ENCODE measurements at regions not wholly inside any gene's neighbourhood (a gene's known extent, or its start where the extent isn't known, plus 50 kb on each side); places are given as distances from the start of the nearest gene placed in this dataset.

DNA sequence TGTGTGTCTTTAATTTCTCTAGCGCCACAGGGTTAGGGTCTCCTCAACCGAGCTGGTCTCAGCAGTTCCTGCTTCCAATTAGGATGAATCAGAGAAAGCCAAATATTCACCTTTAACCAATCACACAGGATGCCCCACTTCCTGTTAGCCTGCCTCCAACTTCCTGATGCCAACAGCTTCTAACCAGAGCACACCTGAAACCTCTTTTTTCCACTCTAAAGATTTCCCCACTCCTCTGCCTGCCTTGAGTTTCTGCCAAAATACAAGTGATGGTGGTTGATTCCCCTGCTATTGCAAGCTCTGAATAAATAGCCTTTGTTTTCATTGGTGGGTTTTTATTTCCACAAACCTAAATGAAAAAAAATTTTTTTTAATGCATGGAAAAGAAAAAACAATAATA is 144.7 kb upstream of the UST start:
- no peak overlapping the region for H3K27ac ChIP-seq (replicated peaks)
- DNase-seq (ENCODE audit: low read depth in 1 of 2, low spot score in 1 of 2): no peak
- TF ChIP-seq SPI1 (IDR thresholded peaks at IDR 0.05; ENCODE audit: borderline replicate concordance, low read depth): no peak
- TF ChIP-seq, protein P1, sequence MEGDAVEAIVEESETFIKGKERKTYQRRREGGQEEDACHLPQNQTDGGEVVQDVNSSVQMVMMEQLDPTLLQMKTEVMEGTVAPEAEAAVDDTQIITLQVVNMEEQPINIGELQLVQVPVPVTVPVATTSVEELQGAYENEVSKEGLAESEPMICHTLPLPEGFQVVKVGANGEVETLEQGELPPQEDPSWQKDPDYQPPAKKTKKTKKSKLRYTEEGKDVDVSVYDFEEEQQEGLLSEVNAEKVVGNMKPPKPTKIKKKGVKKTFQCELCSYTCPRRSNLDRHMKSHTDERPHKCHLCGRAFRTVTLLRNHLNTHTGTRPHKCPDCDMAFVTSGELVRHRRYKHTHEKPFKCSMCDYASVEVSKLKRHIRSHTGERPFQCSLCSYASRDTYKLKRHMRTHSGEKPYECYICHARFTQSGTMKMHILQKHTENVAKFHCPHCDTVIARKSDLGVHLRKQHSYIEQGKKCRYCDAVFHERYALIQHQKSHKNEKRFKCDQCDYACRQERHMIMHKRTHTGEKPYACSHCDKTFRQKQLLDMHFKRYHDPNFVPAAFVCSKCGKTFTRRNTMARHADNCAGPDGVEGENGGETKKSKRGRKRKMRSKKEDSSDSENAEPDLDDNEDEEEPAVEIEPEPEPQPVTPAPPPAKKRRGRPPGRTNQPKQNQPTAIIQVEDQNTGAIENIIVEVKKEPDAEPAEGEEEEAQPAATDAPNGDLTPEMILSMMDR (IDR thresholded peaks at IDR 0.05; ENCODE audit: insufficient read depth, low read length): no peak
- TF ChIP-seq POLR2AphosphoS5 (IDR thresholded peaks at IDR 0.05; ENCODE audit: low read depth): no peak
- TF ChIP-seq GABPA (IDR thresholded peaks at IDR 0.05; ENCODE audit: low read depth): no peak
- TF ChIP-seq, protein P2, sequence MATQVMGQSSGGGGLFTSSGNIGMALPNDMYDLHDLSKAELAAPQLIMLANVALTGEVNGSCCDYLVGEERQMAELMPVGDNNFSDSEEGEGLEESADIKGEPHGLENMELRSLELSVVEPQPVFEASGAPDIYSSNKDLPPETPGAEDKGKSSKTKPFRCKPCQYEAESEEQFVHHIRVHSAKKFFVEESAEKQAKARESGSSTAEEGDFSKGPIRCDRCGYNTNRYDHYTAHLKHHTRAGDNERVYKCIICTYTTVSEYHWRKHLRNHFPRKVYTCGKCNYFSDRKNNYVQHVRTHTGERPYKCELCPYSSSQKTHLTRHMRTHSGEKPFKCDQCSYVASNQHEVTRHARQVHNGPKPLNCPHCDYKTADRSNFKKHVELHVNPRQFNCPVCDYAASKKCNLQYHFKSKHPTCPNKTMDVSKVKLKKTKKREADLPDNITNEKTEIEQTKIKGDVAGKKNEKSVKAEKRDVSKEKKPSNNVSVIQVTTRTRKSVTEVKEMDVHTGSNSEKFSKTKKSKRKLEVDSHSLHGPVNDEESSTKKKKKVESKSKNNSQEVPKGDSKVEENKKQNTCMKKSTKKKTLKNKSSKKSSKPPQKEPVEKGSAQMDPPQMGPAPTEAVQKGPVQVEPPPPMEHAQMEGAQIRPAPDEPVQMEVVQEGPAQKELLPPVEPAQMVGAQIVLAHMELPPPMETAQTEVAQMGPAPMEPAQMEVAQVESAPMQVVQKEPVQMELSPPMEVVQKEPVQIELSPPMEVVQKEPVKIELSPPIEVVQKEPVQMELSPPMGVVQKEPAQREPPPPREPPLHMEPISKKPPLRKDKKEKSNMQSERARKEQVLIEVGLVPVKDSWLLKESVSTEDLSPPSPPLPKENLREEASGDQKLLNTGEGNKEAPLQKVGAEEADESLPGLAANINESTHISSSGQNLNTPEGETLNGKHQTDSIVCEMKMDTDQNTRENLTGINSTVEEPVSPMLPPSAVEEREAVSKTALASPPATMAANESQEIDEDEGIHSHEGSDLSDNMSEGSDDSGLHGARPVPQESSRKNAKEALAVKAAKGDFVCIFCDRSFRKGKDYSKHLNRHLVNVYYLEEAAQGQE (IDR thresholded peaks at IDR 0.05; ENCODE audit: insufficient replicate concordance, low read depth): no peak
- H3K4me3 ChIP-seq (replicated peaks; ENCODE audit: insufficient read depth, low read length): no peak overlapping the region
- H3K27me3 ChIP-seq (ENCODE audit: insufficient read depth, poor library complexity, severe bottlenecking): peaks cover 3% of the 10 kb centered on the region

DNA sequence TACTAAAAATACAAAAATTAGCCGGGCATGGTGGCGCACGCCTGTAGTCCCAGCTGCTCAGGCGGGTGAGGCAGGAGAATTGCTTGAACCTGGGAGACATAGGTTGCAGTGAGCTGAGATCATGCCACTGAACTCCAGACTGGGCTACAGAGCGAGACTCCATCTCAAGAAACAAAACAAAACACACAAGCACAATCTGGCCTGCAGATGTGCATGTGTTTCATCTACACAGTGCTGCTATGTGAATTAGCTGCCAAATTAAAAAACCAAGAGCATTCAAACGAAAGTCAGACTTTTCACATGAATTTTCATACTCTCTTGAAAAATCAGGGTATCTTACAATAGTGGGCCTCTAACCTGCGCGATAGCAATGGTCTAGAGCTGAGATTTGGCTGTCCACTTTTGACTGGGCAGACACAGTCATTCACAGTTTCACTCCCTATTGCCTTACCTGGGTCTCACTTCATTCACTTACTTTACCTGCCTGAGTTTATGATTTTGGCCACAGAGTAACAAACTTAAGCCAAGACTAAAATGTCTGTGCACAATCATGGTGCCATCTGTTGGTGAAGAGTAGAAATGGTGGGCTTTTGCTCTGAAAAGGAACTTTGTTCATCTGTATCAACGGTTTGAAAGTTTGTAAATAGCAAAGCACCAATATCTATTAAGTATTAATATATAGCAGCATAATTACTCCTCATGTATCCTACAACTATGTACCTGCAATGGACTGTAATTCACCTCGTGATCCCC is 138.5 kb upstream of the UST start:
- DNase-seq (ENCODE audit: low read depth in 1 of 2, low spot score in 1 of 2): no peak

DNA sequence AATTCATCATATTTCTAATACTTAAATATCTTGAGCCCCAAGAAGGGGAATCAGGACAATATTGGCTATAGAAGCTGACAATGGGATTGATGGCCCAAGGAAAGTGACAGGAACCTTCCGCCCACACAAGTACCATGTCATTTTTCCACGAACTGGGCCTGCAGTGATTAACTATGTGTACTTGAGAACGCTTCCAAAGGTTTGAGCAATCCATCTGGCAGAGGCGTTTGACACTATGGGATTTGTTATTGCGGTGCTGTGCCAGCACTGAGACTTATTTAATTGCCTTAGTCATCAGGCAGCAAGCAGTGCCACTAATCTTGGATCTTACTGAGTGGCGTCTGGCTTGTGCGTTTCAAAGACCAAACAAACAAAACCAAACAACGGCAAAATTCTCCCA is 135.6 kb upstream of the UST start:
- no peak overlapping the region for H3K27ac ChIP-seq (replicated peaks)
- no peak overlapping the region for H3K4me3 ChIP-seq (replicated peaks; ENCODE audit: insufficient read depth, low read length)
- TF ChIP-seq, protein P2 (IDR thresholded peaks at IDR 0.05; ENCODE audit: insufficient replicate concordance, low read depth): no peak
- TF ChIP-seq SPI1 (IDR thresholded peaks at IDR 0.05; ENCODE audit: borderline replicate concordance, low read depth) (no peak), GABPA (IDR thresholded peaks at IDR 0.05; ENCODE audit: low read depth) (no peak), POLR2AphosphoS5 (IDR thresholded peaks at IDR 0.05; ENCODE audit: low read depth) (no peak)
- TF ChIP-seq, protein P1 (IDR thresholded peaks at IDR 0.05; ENCODE audit: insufficient read depth, low read length): no peak
- peaks cover 2% of the 10 kb centered on the region for H3K27me3 ChIP-seq (ENCODE audit: insufficient read depth, poor library complexity, severe bottlenecking)
- no peak for DNase-seq (ENCODE audit: low read depth in 1 of 2, low spot score in 1 of 2)

More for the DNA sequence above, 138.5 kb upstream of the UST start:
- Histone ChIP-seq H3K4me3 (replicated peaks; ENCODE audit: insufficient read depth, low read length) (no peak overlapping the region), H3K27me3 (ENCODE audit: insufficient read depth, poor library complexity, severe bottlenecking) (peaks cover 5% of the 10 kb centered on the region), H3K27ac (replicated peaks) (no peak overlapping the region)
- TF ChIP-seq POLR2AphosphoS5 (IDR thresholded peaks at IDR 0.05; ENCODE audit: low read depth): no peak
- TF ChIP-seq, protein P1 (IDR thresholded peaks at IDR 0.05; ENCODE audit: insufficient read depth, low read length): peak; percentile 32

DNA sequence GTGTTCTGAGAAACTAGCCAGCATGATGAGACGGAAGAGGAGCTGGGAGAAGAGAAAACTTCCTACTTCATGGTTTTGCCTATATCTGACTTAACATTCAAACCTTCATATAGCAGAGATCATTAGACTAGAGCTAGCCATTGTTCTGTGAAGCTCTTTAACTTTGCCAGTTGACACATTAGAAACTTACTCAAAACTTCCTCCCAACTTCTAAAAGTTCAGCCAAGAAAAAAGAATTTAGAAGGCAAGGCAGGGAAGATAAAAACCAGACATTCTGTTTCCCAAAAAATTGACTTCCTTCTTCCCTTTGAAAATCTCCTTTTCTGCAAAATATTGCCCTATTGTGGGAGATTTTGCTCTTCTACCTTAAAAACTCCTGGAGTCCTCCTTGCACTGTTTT is 134.8 kb upstream of the UST start:
- no peak overlapping the region for H3K27ac ChIP-seq (replicated peaks)

More for the DNA sequence above, 134.8 kb upstream of the UST start:
- Histone ChIP-seq H3K4me3 (replicated peaks; ENCODE audit: insufficient read depth, low read length) (no peak overlapping the region), H3K27me3 (ENCODE audit: insufficient read depth, poor library complexity, severe bottlenecking) (peaks cover 7% of the 10 kb centered on the region)
- TF ChIP-seq GABPA (IDR thresholded peaks at IDR 0.05; ENCODE audit: low read depth): no peak
- TF ChIP-seq POLR2AphosphoS5 (IDR thresholded peaks at IDR 0.05; ENCODE audit: low read depth): no peak
- no peak for TF ChIP-seq SPI1 (IDR thresholded peaks at IDR 0.05; ENCODE audit: borderline replicate concordance, low read depth)
- TF ChIP-seq, protein P1 (IDR thresholded peaks at IDR 0.05; ENCODE audit: insufficient read depth, low read length): no peak
- TF ChIP-seq, protein P2 (IDR thresholded peaks at IDR 0.05; ENCODE audit: insufficient replicate concordance, low read depth): no peak
- no peak for DNase-seq (ENCODE audit: low read depth in 1 of 2, low spot score in 1 of 2)
